CD4-positive, CD25-positive, alpha-beta regulatory T cell (primary cell): ENCODE measurements at regions not wholly inside any gene's neighbourhood (a gene's known extent, or its start where the extent isn't known, plus 50 kb on each side); places are given as distances from the start of the nearest gene placed in this dataset.

ENCODE experiments used
- ATAC-seq, 2 donors: fragments of 150-1000 bp; cut with Tn5 transposase; one replicate each; pipeline ENCODE4 v1.10.0; 2021; ENCODE audit warnings: low read depth in 2 of 2, moderate number of reproducible peaks in 2 of 2, moderate library complexity in 1 of 2
- DNase-seq, 3 donors: peaks; one replicate each; pipeline versions ENCODE4 v3.0.0 to v3.0.0-alpha.2; 2012 to 2022; ENCODE audit warnings: mixed read lengths in 1 of 3
- H3K27ac ChIP-seq: one replicate; pipeline ENCODE4 v1.7.0; 2013; ENCODE audit warnings: mild to moderate bottlenecking, low read length; ENCODE audit not compliant: insufficient read depth, poor library complexity, severe bottlenecking
- H3K27me3 ChIP-seq: one replicate; pipeline ENCODE4 v1.7.0; 2013; ENCODE audit warnings: low read length; ENCODE audit not compliant: control insufficient read depth, insufficient read depth
- H3K36me3 ChIP-seq: one replicate; pipeline ENCODE4 v1.7.0; 2013; ENCODE audit warnings: mild to moderate bottlenecking, low read length, moderate library complexity; ENCODE audit not compliant: control insufficient read depth, insufficient read depth
- H3K4me1 ChIP-seq: 2 replicates; pipeline ENCODE4 v1.7.0; 2013; ENCODE audit warnings: mild to moderate bottlenecking, low read length; ENCODE audit not compliant: insufficient read depth, control insufficient read depth, poor library complexity, severe bottlenecking
- H3K4me3 ChIP-seq: one replicate; pipeline ENCODE4 v1.7.0; 2013; ENCODE audit warnings: low read depth, mild to moderate bottlenecking, low read length, moderate library complexity
- H3K9me3 ChIP-seq, 2 experiments: 1 replicate in 1 of 2; 2 replicates in 1 of 2; pipeline ENCODE4 v1.7.0; 2013; ENCODE audit warnings: low read length in 2 of 2, mild to moderate bottlenecking in 1 of 2, moderate library complexity in 1 of 2; ENCODE audit not compliant: control insufficient read depth in 2 of 2
- H3K27ac Mint-ChIP-seq, 3 donors: one replicate each; pipeline ENCODE4 v1.8.0; 2020 to 2022; ENCODE audit warnings: mild to moderate bottlenecking in 3 of 3, mixed read lengths in 3 of 3, moderate library complexity in 2 of 3
- H3K27me3 Mint-ChIP-seq: one replicate; pipeline ENCODE4 v1.8.0; 2022; ENCODE audit warnings: mild to moderate bottlenecking, mixed read lengths
- H3K36me3 Mint-ChIP-seq: one replicate; pipeline ENCODE4 v1.8.0; 2020; ENCODE audit warnings: mixed read lengths
- H3K4me1 Mint-ChIP-seq, 4 donors: one replicate each; pipeline ENCODE4 v1.8.0; 2020 to 2022; ENCODE audit warnings: mixed read lengths in 4 of 4, mild to moderate bottlenecking in 1 of 4
- H3K4me3 Mint-ChIP-seq, 4 donors: one replicate each; pipeline ENCODE4 v1.8.0; 2020 to 2022; ENCODE audit warnings: mild to moderate bottlenecking in 4 of 4, mixed read lengths in 4 of 4, moderate library complexity in 3 of 4
- H3K9me3 Mint-ChIP-seq, 7 donors: one replicate each; pipeline ENCODE4 v1.8.0; 2020 to 2022; ENCODE audit warnings: mixed read lengths in 7 of 7, mild to moderate bottlenecking in 3 of 7, moderate library complexity in 2 of 7

GRCh38 chr5:156272139-156272538 lies 54.8 kb upstream of the SGCD start:
- Histone ChIP-seq H3K4me1 (no peaks in the 10 kb centered on the region), H3K36me3 (no peaks in the 10 kb centered on the region), H3K27me3 (no peaks in the 10 kb centered on the region), H3K4me3 (no peak overlapping the region), H3K9me3 (peaks cover 0 to 2% of the 10 kb centered on the region in 2 experiments), H3K27ac (no peak overlapping the region)
- no peaks in the 10 kb centered on the region for H3K4me1 Mint-ChIP-seq
- ATAC-seq (no peak), DNase-seq (no peak)
- H3K27me3 Mint-ChIP-seq: peaks cover 1% of the 10 kb centered on the region
- no peaks in the 10 kb centered on the region for H3K36me3 Mint-ChIP-seq
- H3K9me3 Mint-ChIP-seq: peaks cover 0 to 9% (median 2%) of the 10 kb centered on the region in 7 donors
- no peak overlapping the region for H3K4me3 Mint-ChIP-seq
- H3K27ac Mint-ChIP-seq: no peak overlapping the region

- Histone ChIP-seq H3K36me3 (no peaks in the 10 kb centered on the region), H3K9me3 (peaks cover 0 to 2% of the 10 kb centered on the region in 2 experiments), H3K27ac (no peak overlapping the region), H3K27me3 (no peaks in the 10 kb centered on the region), H3K4me1 (no peaks in the 10 kb centered on the region), H3K4me3 (no peak overlapping the region)
- Mint-ChIP-seq H3K27ac (no peak overlapping the region), H3K4me1 (no peaks in the 10 kb centered on the region), H3K4me3 (no peak overlapping the region), H3K9me3 (peaks cover 0 to 10% (median 2%) of the 10 kb centered on the region in 7 donors), H3K27me3 (peaks cover 4% of the 10 kb centered on the region), H3K36me3 (no peaks in the 10 kb centered on the region)
- DNase-seq: no peak
- no peak for ATAC-seq
These were observed 53.6 kb upstream of the SGCD start for GRCh38 chr5:156273325-156273724.

GRCh38 chr5:156274453-156274852 lies 52.5 kb upstream of the SGCD start:
- H3K4me3 Mint-ChIP-seq: no peak overlapping the region
- no peaks in the 10 kb centered on the region for H3K4me1 Mint-ChIP-seq
- H3K36me3 Mint-ChIP-seq: no peaks in the 10 kb centered on the region
- Histone ChIP-seq H3K4me3 (no peak overlapping the region), H3K27ac (no peak overlapping the region), H3K36me3 (no peaks in the 10 kb centered on the region), H3K4me1 (no peaks in the 10 kb centered on the region), H3K9me3 (peaks cover 0 to 2% of the 10 kb centered on the region in 2 experiments), H3K27me3 (no peaks in the 10 kb centered on the region)
- DNase-seq: no peak
- ATAC-seq: no peak
- H3K27me3 Mint-ChIP-seq: peaks cover 4% of the 10 kb centered on the region
- H3K27ac Mint-ChIP-seq: no peak overlapping the region
- H3K9me3 Mint-ChIP-seq: peaks cover 0 to 7% (median 0%) of the 10 kb centered on the region in 7 donors
